ENCODE measurements at regions not wholly inside any gene's neighbourhood (a gene's known extent, or its start where the extent isn't known, plus 50 kb on each side); places are given as distances from the start of the nearest gene placed in this dataset.
"Not testable (repeated sequence)": the region's sequence is repeated elsewhere in the genome, so short reads cannot be mapped to it uniquely, and the experiment has no call there.

GRCh38 chr10:2627969-2628368, 439.4 kb upstream of the PFKP start:
- no peak for DNase-seq (ENCODE audit: low spot score)

GRCh38 chr10:2625094-2625493, 442.3 kb upstream of the PFKP start:
- DNase-seq (ENCODE audit: low spot score): no peak

GRCh38 chr10:2623675-2624274, 443.6 kb upstream of the PFKP start:
- DNase-seq (ENCODE audit: low spot score): no peak

- DNase-seq (ENCODE audit: low spot score): no peak
These were observed 446.4 kb upstream of the PFKP start for GRCh38 chr10:2620827-2621521.

- no peak for DNase-seq (ENCODE audit: low spot score)
These were observed 447.4 kb upstream of the PFKP start for GRCh38 chr10:2619916-2620315.

- no peak for DNase-seq (ENCODE audit: low spot score)
These were observed 447.9 kb upstream of the PFKP start for GRCh38 chr10:2619472-2619871.

- no peak for DNase-seq (ENCODE audit: low spot score)
These were observed 448.7 kb upstream of the PFKP start for GRCh38 chr10:2618690-2619089.

GRCh38 chr10:2616215-2616614, 451.1 kb upstream of the PFKP start:
- DNase-seq (ENCODE audit: low spot score): no peak

- no peak for DNase-seq (ENCODE audit: low spot score)
These were observed 455.7 kb upstream of the PFKP start for GRCh38 chr10:2611603-2612002.

GRCh38 chr10:2610946-2611345, 456.4 kb upstream of the PFKP start:
- no peak for DNase-seq (ENCODE audit: low spot score)

GRCh38 chr10:2604891-2605290, 462.5 kb upstream of the PFKP start:
- DNase-seq (ENCODE audit: low spot score): no peak

GRCh38 chr10:2599571-2599970, 467.8 kb upstream of the PFKP start:
- DNase-seq (ENCODE audit: low spot score): no peak

- no peak for DNase-seq (ENCODE audit: low spot score)
These were observed 474.8 kb upstream of the PFKP start for GRCh38 chr10:2592360-2593160.

GRCh38 chr10:2589196-2589595, 478.2 kb upstream of the PFKP start:
- no peak for DNase-seq (ENCODE audit: low spot score)

- no peak for DNase-seq (ENCODE audit: low spot score)
These were observed 483.0 kb upstream of the PFKP start for GRCh38 chr10:2584385-2584784.

GRCh38 chr10:2576892-2577291, 490.5 kb upstream of the PFKP start:
- no peak for DNase-seq (ENCODE audit: low spot score)

- DNase-seq (ENCODE audit: low spot score): no peak
These were observed 491.9 kb upstream of the PFKP start for GRCh38 chr10:2575460-2575859.

- DNase-seq (ENCODE audit: low spot score): no peak
These were observed 494.7 kb upstream of the PFKP start for GRCh38 chr10:2572611-2573010.

GRCh38 chr10:2556883-2557282, 510.5 kb upstream of the PFKP start:
- DNase-seq (ENCODE audit: low spot score): no peak

GRCh38 chr10:2548071-2548470, 519.3 kb upstream of the PFKP start:
- DNase-seq (ENCODE audit: low spot score): no peak

GRCh38 chr10:2547606-2548005, 519.7 kb upstream of the PFKP start:
- DNase-seq (ENCODE audit: low spot score): no peak

GRCh38 chr10:2546894-2547293, 520.5 kb upstream of the PFKP start:
- not testable (repeated sequence) for DNase-seq (ENCODE audit: low spot score)

- no peak for DNase-seq (ENCODE audit: low spot score)
These were observed 523.4 kb upstream of the PFKP start for GRCh38 chr10:2543974-2544373.
